ENCODE measurements at regions not wholly inside any gene's neighbourhood (a gene's known extent, or its start where the extent isn't known, plus 50 kb on each side); places are given as distances from the start of the nearest gene placed in this dataset.

DNA sequence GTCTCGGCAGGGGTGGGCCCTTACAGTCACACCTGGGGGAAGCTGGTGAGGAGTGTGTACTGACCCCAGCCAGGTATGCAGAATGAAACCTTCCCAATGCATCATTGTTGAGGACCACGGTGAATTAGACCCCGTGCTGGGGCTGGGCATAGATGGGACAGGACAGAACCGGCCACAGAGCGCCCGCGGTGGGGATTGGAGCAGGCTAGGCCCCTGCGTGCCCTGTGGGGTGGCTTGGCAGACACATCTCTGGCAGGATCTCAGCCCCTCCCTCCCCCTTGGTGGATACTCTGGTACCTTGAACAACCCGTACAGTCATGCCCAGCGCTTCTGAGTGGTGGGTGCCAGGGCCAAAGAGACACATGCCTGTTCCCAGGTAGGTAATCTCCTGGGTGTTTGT lies 200.6 kb downstream of the TEX29 start:
- no peaks in the 10 kb centered on the region for H3K4me1 ChIP-seq
- no peak for DNase-seq
- intact Hi-C loops (cut with DNase I; ENCODE audit: low total_unique reads) = no loop called here

GRCh38 chr13:111521691-111522229 lies 201.3 kb downstream of the TEX29 start:
- intact Hi-C loops (cut with DNase I; ENCODE audit: low total_unique reads) = no loop called here
- Histone ChIP-seq H3K27me3 (no peaks in the 10 kb centered on the region), H3K36me3 (no peaks in the 10 kb centered on the region), H3K9me3 (no peaks in the 10 kb centered on the region), H3K4me3 (no peak overlapping the region), H3K4me1 (no peaks in the 10 kb centered on the region), H3K27ac (no peak overlapping the region)
- no peak for DNase-seq
- no peak for TF ChIP-seq POLR2A (IDR thresholded peaks at IDR 0.05)
- TF ChIP-seq, protein P1, sequence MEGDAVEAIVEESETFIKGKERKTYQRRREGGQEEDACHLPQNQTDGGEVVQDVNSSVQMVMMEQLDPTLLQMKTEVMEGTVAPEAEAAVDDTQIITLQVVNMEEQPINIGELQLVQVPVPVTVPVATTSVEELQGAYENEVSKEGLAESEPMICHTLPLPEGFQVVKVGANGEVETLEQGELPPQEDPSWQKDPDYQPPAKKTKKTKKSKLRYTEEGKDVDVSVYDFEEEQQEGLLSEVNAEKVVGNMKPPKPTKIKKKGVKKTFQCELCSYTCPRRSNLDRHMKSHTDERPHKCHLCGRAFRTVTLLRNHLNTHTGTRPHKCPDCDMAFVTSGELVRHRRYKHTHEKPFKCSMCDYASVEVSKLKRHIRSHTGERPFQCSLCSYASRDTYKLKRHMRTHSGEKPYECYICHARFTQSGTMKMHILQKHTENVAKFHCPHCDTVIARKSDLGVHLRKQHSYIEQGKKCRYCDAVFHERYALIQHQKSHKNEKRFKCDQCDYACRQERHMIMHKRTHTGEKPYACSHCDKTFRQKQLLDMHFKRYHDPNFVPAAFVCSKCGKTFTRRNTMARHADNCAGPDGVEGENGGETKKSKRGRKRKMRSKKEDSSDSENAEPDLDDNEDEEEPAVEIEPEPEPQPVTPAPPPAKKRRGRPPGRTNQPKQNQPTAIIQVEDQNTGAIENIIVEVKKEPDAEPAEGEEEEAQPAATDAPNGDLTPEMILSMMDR (IDR thresholded peaks at IDR 0.05) = no peak

More for the DNA sequence above, 200.6 kb downstream of the TEX29 start:
- no peak overlapping the region for H3K4me3 ChIP-seq
- H3K27ac ChIP-seq = no peak overlapping the region
- no peaks in the 10 kb centered on the region for H3K27me3 ChIP-seq
- no peak for TF ChIP-seq POLR2A (IDR thresholded peaks at IDR 0.05)
- TF ChIP-seq, protein P1 (IDR thresholded peaks at IDR 0.05) = no peak
- H3K36me3 ChIP-seq = no peaks in the 10 kb centered on the region
- H3K9me3 ChIP-seq = no peaks in the 10 kb centered on the region

GRCh38 chr13:111525320-111526118 lies 205.1 kb downstream of the TEX29 start:
- Histone ChIP-seq H3K27me3 (no peaks in the 10 kb centered on the region), H3K9me3 (no peaks in the 10 kb centered on the region), H3K4me3 (no peak overlapping the region), H3K27ac (no peak overlapping the region), H3K4me1 (no peaks in the 10 kb centered on the region), H3K36me3 (no peaks in the 10 kb centered on the region)
- TF ChIP-seq, protein P1 (IDR thresholded peaks at IDR 0.05) = no peak
- TF ChIP-seq POLR2A (IDR thresholded peaks at IDR 0.05) = no peak
- intact Hi-C loops (cut with DNase I; ENCODE audit: low total_unique reads) = no loop called here
- DNase-seq = no peak

DNA sequence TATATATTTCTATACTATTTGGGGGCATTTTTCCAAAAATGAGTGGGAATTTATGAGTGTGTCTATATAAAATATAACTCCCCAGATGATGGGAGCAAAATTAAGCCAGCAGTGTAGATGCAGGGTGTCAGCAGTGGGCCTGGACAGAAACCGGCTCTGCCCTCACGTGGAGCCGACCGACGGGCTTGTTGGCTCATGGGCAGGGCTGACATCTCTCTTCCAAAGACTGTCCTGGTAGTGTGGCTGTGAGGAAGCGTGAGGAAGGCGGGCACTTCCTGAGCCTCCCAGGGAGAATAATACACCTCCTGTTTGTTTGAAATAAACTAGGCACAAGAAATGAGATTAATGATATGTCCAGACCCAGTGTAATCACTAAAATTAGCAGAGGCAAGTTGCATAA lies 206.5 kb downstream of the TEX29 start:
- TF ChIP-seq, protein P1 (IDR thresholded peaks at IDR 0.05) = no peak
- no peak for TF ChIP-seq POLR2A (IDR thresholded peaks at IDR 0.05)

DNA sequence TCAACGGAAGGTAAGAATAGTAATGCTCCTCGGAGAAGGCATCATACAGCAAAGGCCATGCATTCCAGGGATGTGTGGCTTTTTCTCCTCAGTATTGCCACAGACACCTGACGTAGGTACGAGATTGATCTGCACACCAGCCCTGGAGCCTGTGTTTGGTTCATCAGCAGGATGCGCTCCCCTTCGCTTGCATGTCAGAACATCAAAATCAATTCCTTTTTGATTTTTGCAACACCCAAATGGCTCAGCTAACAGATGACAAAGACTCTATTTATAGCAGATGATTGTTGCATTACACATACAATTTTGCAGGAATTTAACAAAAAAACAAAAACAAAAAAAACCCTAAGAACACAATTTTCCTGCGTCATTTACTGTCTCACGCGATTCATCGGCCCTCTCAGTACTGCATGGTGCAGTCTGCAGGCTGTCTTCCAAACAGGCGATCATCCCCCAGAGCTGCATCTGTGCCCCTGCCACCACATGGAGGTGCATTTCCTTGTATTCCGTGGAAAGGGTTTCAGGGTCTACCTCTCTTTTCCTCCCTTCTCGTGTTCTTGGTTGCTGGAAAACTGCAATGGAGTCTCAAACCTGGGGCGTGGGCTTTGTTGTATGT lies 207.3 kb downstream of the TEX29 start:
- H3K4me3 ChIP-seq = no peak overlapping the region
- DNase-seq = no peak
- no peak for TF ChIP-seq POLR2A (IDR thresholded peaks at IDR 0.05)
- TF ChIP-seq, protein P1 (IDR thresholded peaks at IDR 0.05) = no peak
- no peaks in the 10 kb centered on the region for H3K4me1 ChIP-seq
- no peaks in the 10 kb centered on the region for H3K27me3 ChIP-seq
- intact Hi-C loops (cut with DNase I; ENCODE audit: low total_unique reads) = no loop called here
- H3K27ac ChIP-seq = no peak overlapping the region
- H3K36me3 ChIP-seq = no peaks in the 10 kb centered on the region
- H3K9me3 ChIP-seq = no peaks in the 10 kb centered on the region

More for the DNA sequence above, 206.5 kb downstream of the TEX29 start:
- H3K27me3 ChIP-seq = no peaks in the 10 kb centered on the region
- H3K36me3 ChIP-seq = no peaks in the 10 kb centered on the region
- intact Hi-C loops (cut with DNase I; ENCODE audit: low total_unique reads) = no loop called here
- H3K4me3 ChIP-seq = no peak overlapping the region
- no peak for DNase-seq
- H3K27ac ChIP-seq = no peak overlapping the region
- H3K4me1 ChIP-seq = no peaks in the 10 kb centered on the region
- no peaks in the 10 kb centered on the region for H3K9me3 ChIP-seq

Measured in uterus (tissue), 3 donors.